ENCODE measurements at regions not wholly inside any gene's neighbourhood (a gene's known extent, or its start where the extent isn't known, plus 50 kb on each side); places are given as distances from the start of the nearest gene placed in this dataset.
"Not testable (repeated sequence)": the region's sequence is repeated elsewhere in the genome, so short reads cannot be mapped to it uniquely, and the experiment has no call there.

GRCh38 chr22:48819232-48819631 lies 1008.4 kb downstream of the BRD1 start:
- CTCF ChIA-PET, result no interaction called here
- no TSS peak for BruUV-seq (replicated peaks)
- TF ChIP-seq POLR2AphosphoS5 (IDR thresholded peaks at IDR 0.05; ENCODE audit: low read depth, low read length), result no peak
- TF ChIP-seq EGR1 (IDR thresholded peaks at IDR 0.05; ENCODE audit: low read depth), result no peak
- no peak for TF ChIP-seq CTCF (IDR thresholded peaks at IDR 0.05 in 2 of 3, conservative IDR thresholded peaks at IDR 0.05 in 1 of 3; ENCODE audit: borderline replicate concordance in 1 of 3, insufficient read depth in 1 of 3, low read depth in 2 of 3, low read length in 2 of 3)
- TF ChIP-seq EZH2phosphoT487 (IDR thresholded peaks at IDR 0.05; ENCODE audit: borderline replicate concordance), result no peak
- TF ChIP-seq ZFX (IDR thresholded peaks at IDR 0.05), result no peak
- TF ChIP-seq TCF7L2 (IDR thresholded peaks at IDR 0.05; ENCODE audit: borderline replicate concordance, extremely low read depth, insufficient read depth, insufficient read length), result no peak
- TF ChIP-seq REST (IDR thresholded peaks at IDR 0.05; ENCODE audit: low read depth), result no peak
- TF ChIP-seq RAD21 (IDR thresholded peaks at IDR 0.05; ENCODE audit: low read depth), result no peak
- TF ChIP-seq ATF3 (IDR thresholded peaks at IDR 0.05), result no peak
- RAD21 ChIA-PET (ENCODE audit: low non-redundant PET in 1 of 2, low total read pairs in 2 of 2, uncharacterized antibody in 2 of 2, unreplicated experiment in 2 of 2), result no interaction called here
- Histone ChIP-seq H3K9me3 (ENCODE audit: control insufficient read depth in 1 of 2, insufficient read depth in 1 of 2, low read depth in 1 of 2, low read length in 2 of 2) (no peaks in the 10 kb centered on the region; a peak in 2 of 4 replicates), H3K4me2 (ENCODE audit: low read length) (no peak overlapping the region), H3K4me1 (ENCODE audit: control insufficient read depth in 1 of 2, insufficient read depth in 2 of 2, low read length in 2 of 2) (no peaks in the 10 kb centered on the region), H2AFZ (ENCODE audit: low read depth, low read length, poor library complexity, severe bottlenecking) (no peak overlapping the region), H3K79me2 (ENCODE audit: insufficient read depth, low read length) (no peaks in the 10 kb centered on the region), H3K9ac (ENCODE audit: low read length) (no peak overlapping the region), H3K27ac (ENCODE audit: low read depth, low read length) (no peak overlapping the region), H3K4me3 (replicated peaks in 1 of 2; ENCODE audit: low read depth in 1 of 2, low read length in 2 of 2) (no peak overlapping the region), H3K36me3 (ENCODE audit: control insufficient read depth in 1 of 2, insufficient read depth in 2 of 2, low read length in 2 of 2) (no peaks in the 10 kb centered on the region), H3K27me3 (ENCODE audit: insufficient read depth, low read length) (0 out of 2 replicates have a peak, but pooled peaks cover 2% of the 10 kb centered on the region), H4K20me1 (ENCODE audit: insufficient read depth) (no peaks in the 10 kb centered on the region), H3K9me2 (ENCODE audit: insufficient read depth) (no peaks in the 10 kb centered on the region)
- DNase-seq (ENCODE audit: low read depth, low spot score) (no peak), ATAC-seq (no peak)
- POLR2A ChIA-PET, result no interaction called here
- intact Hi-C loops (cut with micrococcal nuclease), result no loop called here

GRCh38 chr22:48817491-48817890 lies 1010.2 kb downstream of the BRD1 start:
- H3K9ac ChIP-seq (ENCODE audit: low read length); POLR2A ChIA-PET; BruUV-seq (replicated peaks); H3K9me2 ChIP-seq (ENCODE audit: insufficient read depth); H3K9me3 ChIP-seq (ENCODE audit: control insufficient read depth in 1 of 2, insufficient read depth in 1 of 2, low read depth in 1 of 2, low read length in 2 of 2); H3K27ac ChIP-seq (ENCODE audit: low read depth, low read length); RAD21 ChIA-PET (ENCODE audit: low non-redundant PET in 1 of 2, low total read pairs in 2 of 2, uncharacterized antibody in 2 of 2, unreplicated experiment in 2 of 2); H3K79me2 ChIP-seq (ENCODE audit: insufficient read depth, low read length); H3K4me1 ChIP-seq (ENCODE audit: control insufficient read depth in 1 of 2, insufficient read depth in 2 of 2, low read length in 2 of 2); H3K27me3 ChIP-seq (ENCODE audit: insufficient read depth, low read length); intact Hi-C loops (cut with micrococcal nuclease); H3K4me3 ChIP-seq (replicated peaks in 1 of 2; ENCODE audit: low read depth in 1 of 2, low read length in 2 of 2); H4K20me1 ChIP-seq (ENCODE audit: insufficient read depth); H2AFZ ChIP-seq (ENCODE audit: low read depth, low read length, poor library complexity, severe bottlenecking); CTCF ChIA-PET; H3K36me3 ChIP-seq (ENCODE audit: control insufficient read depth in 1 of 2, insufficient read depth in 2 of 2, low read length in 2 of 2); H3K4me2 ChIP-seq (ENCODE audit: low read length); ATAC-seq; DNase-seq (ENCODE audit: low read depth, low spot score): not testable (repeated sequence)
